Gastroesophageal sphincter (tissue), 4 donors: ENCODE measurements at regions not wholly inside any gene's neighbourhood (a gene's known extent, or its start where the extent isn't known, plus 50 kb on each side); places are given as distances from the start of the nearest gene placed in this dataset.

Experiments used
- ATAC-seq: fragments of 150-250 bp; one replicate; pipeline ENCODE4 v1.9.1; 2016; ENCODE audit warnings: mild to moderate bottlenecking, moderate library complexity
- H3K27ac ChIP-seq, 4 donors: fragments of 200-600 bp; sonication (generic) in 3 of 4; 1 replicate in 3 of 4; 2 replicates in 1 of 4; pipeline ENCODE4 v1.5.1; 2016 to 2019
- H3K27me3 ChIP-seq: fragments of 200-600 bp; sonication (generic); one replicate; pipeline ENCODE4 v1.5.1; 2019
- H3K36me3 ChIP-seq, 2 donors: fragments of 200-600 bp; sonication (generic); one replicate each; pipeline ENCODE4 v1.5.1; 2019; ENCODE audit warnings: control low read depth in 1 of 2
- H3K4me1 ChIP-seq, 3 donors: fragments of 200-600 bp; sonication (generic); 1 replicate in 2 of 3; 2 replicates in 1 of 3; pipeline ENCODE4 v1.5.1; 2016 to 2019; ENCODE audit warnings: control low read depth in 2 of 3
- H3K4me3 ChIP-seq, 2 donors: fragments of 200-600 bp; sonication (generic); one replicate each; pipeline ENCODE4 v1.5.1; 2019; ENCODE audit warnings: mild to moderate bottlenecking in 1 of 2, moderate library complexity in 1 of 2
- H3K9me3 ChIP-seq, 3 donors: fragments of 200-600 bp; sonication (generic); one replicate each; pipeline ENCODE4 v1.5.1; 2017 to 2019; ENCODE audit warnings: control low read depth in 2 of 3
- CTCF ChIP-seq, 4 experiments: fragments of 200-600 bp in 2 of 4; fragments of 450-650 bp in 2 of 4; sonication (generic) in 1 of 4; IDR thresholded peaks; one replicate each; pipeline ENCODE4 v1.5.1; 2017 to 2019; ENCODE audit warnings: antibody characterized with exemption in 4 of 4, mild to moderate bottlenecking in 2 of 4, moderate library complexity in 2 of 4
- EP300 ChIP-seq: sonication (generic); formaldehyde crosslinking; IDR thresholded peaks from one replicate; pipeline ENCODE4 v1.6.1; 2017; ENCODE audit warnings: antibody characterized with exemption, mild to moderate bottlenecking
- POLR2A ChIP-seq, 2 donors: fragments of 450-650 bp; IDR thresholded peaks; one replicate each; pipeline ENCODE4 v1.6.1; 2017; ENCODE audit warnings: antibody characterized with exemption in 2 of 2, mild to moderate bottlenecking in 2 of 2, moderate library complexity in 1 of 2
- POLR2AphosphoS5 ChIP-seq: sonication (generic); formaldehyde crosslinking; IDR thresholded peaks from one replicate; pipeline ENCODE4 v1.6.1; 2017; ENCODE audit warnings: antibody characterized with exemption
- WGBS, 2 donors: methylation state at CpG; one replicate each; pipeline ENCODE4 v1.1.5; 2018; ENCODE audit warnings: low coverage in 1 of 2; 5-methylcytosine and 5-hydroxymethylcytosine counted together

- peak; percentile 75 for ATAC-seq
- WGBS, 2 donors = 22 to 23% methylated on average over 6 to 9 of the region's 9 CpGs
- Histone ChIP-seq H3K4me3 (no peak overlapping the region), H3K27ac (peak overlapping the region in 3 of 4 donors; percentile 65 to 74 (median 68)), H3K9me3 (no peaks in the 10 kb centered on the region), H3K4me1 (peaks cover 4 to 45% (median 21%) of the 10 kb centered on the region in 3 donors), H3K36me3 (no peaks in the 10 kb centered on the region), H3K27me3 (no peaks in the 10 kb centered on the region)
- no peak for TF ChIP-seq POLR2A (IDR thresholded peaks at IDR 0.05)
- TF ChIP-seq CTCF (IDR thresholded peaks at IDR 0.05) = peak in 1 of 4 experiments; percentile 43
- TF ChIP-seq POLR2AphosphoS5 = peak; percentile 55
- TF ChIP-seq EP300 = no peak
These were observed 97.0 kb upstream of the MBNL2 start for GRCh38 chr13:97124915-97125809.

GRCh38 chr13:97125810-97126738, 96.1 kb upstream of the MBNL2 start:
- peak; percentile 61 for ATAC-seq
- 61% methylated on average over 5 of the region's 13 CpGs; no CpG with 5 or more reads in 1 of the 2 donors for WGBS, 2 donors
- H3K4me1 ChIP-seq = peaks cover 4 to 45% (median 21%) of the 10 kb centered on the region in 3 donors

GRCh38 chr13:97127842-97128241, 94.3 kb upstream of the MBNL2 start:
- no peak for ATAC-seq
- H3K27me3 ChIP-seq = no peaks in the 10 kb centered on the region
- no peak overlapping the region for H3K4me3 ChIP-seq
- peaks cover 4 to 33% (median 17%) of the 10 kb centered on the region in 3 donors for H3K4me1 ChIP-seq
- H3K36me3 ChIP-seq = no peaks in the 10 kb centered on the region
- no peak for TF ChIP-seq CTCF (IDR thresholded peaks at IDR 0.05)
- no peak for TF ChIP-seq POLR2A (IDR thresholded peaks at IDR 0.05)
- no peak for TF ChIP-seq EP300
- TF ChIP-seq POLR2AphosphoS5 = no peak
- no peak overlapping the region for H3K27ac ChIP-seq
- H3K9me3 ChIP-seq = no peaks in the 10 kb centered on the region
- 80 to 89% methylated on average over 1 of the region's 1 CpG for WGBS, 2 donors

More at GRCh38 chr13:97125810-97126738, 96.1 kb upstream of the MBNL2 start:
- Histone ChIP-seq H3K4me3 (no peak overlapping the region), H3K36me3 (no peaks in the 10 kb centered on the region), H3K27ac (peak overlapping the region in 3 of 4 donors; percentile 65 to 74 (median 68)), H3K9me3 (no peaks in the 10 kb centered on the region), H3K27me3 (no peaks in the 10 kb centered on the region)
- TF ChIP-seq POLR2A (IDR thresholded peaks at IDR 0.05) = no peak
- peak in 2 of 4 experiments; percentile 1 to 41 for TF ChIP-seq CTCF (IDR thresholded peaks at IDR 0.05)
- peak; percentile 3 for TF ChIP-seq POLR2AphosphoS5

GRCh38 chr13:97130190-97130589, 91.9 kb upstream of the MBNL2 start:
- WGBS, 2 donors = 100% methylated on average over 1 of the region's 1 CpG
- H3K4me1 ChIP-seq = peaks cover 2 to 17% (median 11%) of the 10 kb centered on the region in 3 donors
- ATAC-seq = no peak
- no peaks in the 10 kb centered on the region for H3K27me3 ChIP-seq
- H3K27ac ChIP-seq = no peak overlapping the region
- no peaks in the 10 kb centered on the region for H3K9me3 ChIP-seq
- TF ChIP-seq POLR2A (IDR thresholded peaks at IDR 0.05) (no peak), POLR2AphosphoS5 (no peak), EP300 (no peak), CTCF (IDR thresholded peaks at IDR 0.05) (no peak)
- H3K4me3 ChIP-seq = no peak overlapping the region
- H3K36me3 ChIP-seq = no peaks in the 10 kb centered on the region
